Spleen (tissue), 11 donors: ENCODE measurements at regions not wholly inside any gene's neighbourhood (a gene's known extent, or its start where the extent isn't known, plus 50 kb on each side); places are given as distances from the start of the nearest gene placed in this dataset.

Experiments used
- DNase-seq: peaks from one replicate; pipeline ENCODE4 v3.0.0-alpha.2; 2020
- H3K27ac ChIP-seq, 8 donors: fragments of 200-600 bp; sonication (generic) in 7 of 8; 1 replicate in 4 of 8; 2 replicates in 4 of 8; pipeline versions ENCODE4 v1.5.0 to v1.8.0; 2016 to 2021; ENCODE audit warnings: inconsistent platforms in 4 of 8, mild to moderate bottlenecking in 4 of 8, moderate library complexity in 1 of 8
- H3K27me3 ChIP-seq, 7 donors: fragments of 200-600 bp; sonication (generic) in 6 of 7; replicated peaks in 1 of 7; 1 replicate in 4 of 7; 2 replicates in 3 of 7; pipeline versions ENCODE4 v1.5.0 to v1.8.0; 2016 to 2021; ENCODE audit warnings: inconsistent platforms in 3 of 7, mild to moderate bottlenecking in 1 of 7
- H3K36me3 ChIP-seq, 6 donors: fragments of 200-600 bp; sonication (generic) in 5 of 6; 1 replicate in 4 of 6; 2 replicates in 2 of 6; pipeline versions ENCODE4 v1.5.0 to v1.8.0; 2016 to 2021; ENCODE audit warnings: inconsistent platforms in 2 of 6
- H3K4me1 ChIP-seq, 6 donors: fragments of 200-600 bp; sonication (generic) in 5 of 6; 1 replicate in 3 of 6; 2 replicates in 3 of 6; pipeline versions ENCODE4 v1.5.0 to v1.8.0; 2016 to 2021; ENCODE audit warnings: inconsistent platforms in 3 of 6
- H3K4me3 ChIP-seq, 8 donors: fragments of 200-600 bp; sonication (generic) in 7 of 8; 1 replicate in 4 of 8; 2 replicates in 4 of 8; pipeline versions ENCODE4 v1.5.0 to v1.8.0; 2016 to 2021; ENCODE audit warnings: inconsistent platforms in 4 of 8, mild to moderate bottlenecking in 4 of 8, moderate library complexity in 2 of 8
- H3K9me3 ChIP-seq, 8 donors: fragments of 200-600 bp; sonication (generic) in 7 of 8; 1 replicate in 4 of 8; 2 replicates in 4 of 8; pipeline versions ENCODE4 v1.5.0 to v1.8.0; 2016 to 2021; ENCODE audit warnings: inconsistent platforms in 4 of 8
- CTCF ChIP-seq, 11 experiments: fragments of 200-600 bp in 7 of 11; fragments of 450-650 bp in 4 of 11; sonication (generic) in 4 of 11; IDR thresholded peaks in 8 of 11; conservative IDR thresholded peaks in 3 of 11; 1 replicate in 7 of 11; 2 replicates in 4 of 11; pipeline versions ENCODE4 v1.4.0 to v1.8.0; 2016 to 2021; ENCODE audit warnings: antibody characterized with exemption in 11 of 11, inconsistent platforms in 4 of 11, mild to moderate bottlenecking in 1 of 11
- POLR2A ChIP-seq, 3 donors: fragments of 450-650 bp; IDR thresholded peaks; one replicate each; pipeline ENCODE4 v1.5.1; 2017; ENCODE audit warnings: antibody characterized with exemption in 3 of 3, mild to moderate bottlenecking in 1 of 3
- POLR2AphosphoS5 ChIP-seq, 3 donors: sonication (generic); formaldehyde crosslinking; IDR thresholded peaks; one replicate each; pipeline ENCODE4 v1.5.1; 2017; ENCODE audit warnings: antibody characterized with exemption in 3 of 3
- WGBS, 5 donors: extraction: QIAGEN DNeasy Blood & Tissue Kit in 3 of 5; methylation state at CpG; one replicate each; pipeline versions ENCODE4 v1.1.5 to v1.1.7; 2013 to 2018; 5-methylcytosine and 5-hydroxymethylcytosine counted together
- intact Hi-C: fragments of 100-400 bp; cut with DNase I; formaldehyde crosslinking; loops from one replicate; pipeline ENCODE4 v1.15.0; 2023; ENCODE audit warnings: low total_unique reads
- donor health status: healthy with polysubstance abuse.
- donor health status: DM: no; HTN: no; CAD: no; lungs with moderate emphysema.
- donor health status: DM: no; HTN: no; CAD: no.
- donor health status: Bipolar disorder and iron deficiency.
- donor health status: healthy.
- donor health status: DM: no; HTN: no; CAD: no.
- donor health status: DM: yes; HTN: yes; CAD: no.

GRCh38 chrX:43590150-43590549 lies 65.9 kb upstream of the MAOA start:
- H3K4me1 ChIP-seq, result no peaks in the 10 kb centered on the region
- WGBS, 5 donors, result 58 to 73% (median 67%) methylated on average over 2 of the region's 2 CpGs
- no peaks in the 10 kb centered on the region for H3K36me3 ChIP-seq
- no peaks in the 10 kb centered on the region for H3K9me3 ChIP-seq
- no peak for TF ChIP-seq CTCF (IDR thresholded peaks at IDR 0.05 in 8 of 11, conservative IDR thresholded peaks at IDR 0.05 in 3 of 11)
- TF ChIP-seq POLR2AphosphoS5 (IDR thresholded peaks at IDR 0.05), result no peak
- no peak for TF ChIP-seq POLR2A (IDR thresholded peaks at IDR 0.05)
- H3K27ac ChIP-seq, result peak overlapping the region in 4 of 8 donors; percentile 25 to 83 (median 49)
- H3K27me3 ChIP-seq, result peaks cover 0 to 15% (median 0%) of the 10 kb centered on the region in 7 donors
- intact Hi-C loops, result no loop called here
- no peak overlapping the region for H3K4me3 ChIP-seq
- no peak for DNase-seq

- Histone ChIP-seq H3K27me3 (peaks cover 0 to 9% (median 0%) of the 10 kb centered on the region in 7 donors), H3K4me1 (no peaks in the 10 kb centered on the region), H3K4me3 (no peak overlapping the region), H3K27ac (no peak overlapping the region), H3K36me3 (no peaks in the 10 kb centered on the region), H3K9me3 (no peaks in the 10 kb centered on the region)
- WGBS, 5 donors, result 66 to 91% (median 69%) methylated on average over 3 of the region's 3 CpGs
- TF ChIP-seq POLR2AphosphoS5 (IDR thresholded peaks at IDR 0.05), result no peak
- TF ChIP-seq POLR2A (IDR thresholded peaks at IDR 0.05), result no peak
- no peak for TF ChIP-seq CTCF (IDR thresholded peaks at IDR 0.05 in 8 of 11, conservative IDR thresholded peaks at IDR 0.05 in 3 of 11)
- intact Hi-C loops, result no loop called here
- no peak for DNase-seq
These were observed 63.5 kb upstream of the MAOA start for GRCh38 chrX:43592597-43592996.

GRCh38 chrX:43595931-43596330 lies 60.2 kb upstream of the MAOA start:
- DNase-seq, result no peak
- peaks cover 0 to 9% (median 0%) of the 10 kb centered on the region in 7 donors for H3K27me3 ChIP-seq
- intact Hi-C loops, result no loop called here
- H3K4me1 ChIP-seq, result no peaks in the 10 kb centered on the region
- no peaks in the 10 kb centered on the region for H3K9me3 ChIP-seq
- peak overlapping the region in 3 of 8 donors; percentile 35 to 80 (median 65) for H3K27ac ChIP-seq
- H3K36me3 ChIP-seq, result no peaks in the 10 kb centered on the region
- no peak for TF ChIP-seq CTCF (IDR thresholded peaks at IDR 0.05 in 8 of 11, conservative IDR thresholded peaks at IDR 0.05 in 3 of 11)
- TF ChIP-seq POLR2AphosphoS5 (IDR thresholded peaks at IDR 0.05), result no peak
- TF ChIP-seq POLR2A (IDR thresholded peaks at IDR 0.05), result no peak
- H3K4me3 ChIP-seq, result no peak overlapping the region

- H3K4me3 ChIP-seq, result no peak overlapping the region
- TF ChIP-seq POLR2A (IDR thresholded peaks at IDR 0.05) (no peak), POLR2AphosphoS5 (IDR thresholded peaks at IDR 0.05) (no peak), CTCF (IDR thresholded peaks at IDR 0.05 in 8 of 11, conservative IDR thresholded peaks at IDR 0.05 in 3 of 11) (no peak)
- H3K9me3 ChIP-seq, result no peaks in the 10 kb centered on the region
- H3K4me1 ChIP-seq, result no peaks in the 10 kb centered on the region
- intact Hi-C loops, result no loop called here
- no peak for DNase-seq
- no peaks in the 10 kb centered on the region for H3K36me3 ChIP-seq
- no peak overlapping the region for H3K27ac ChIP-seq
- peaks cover 0 to 5% (median 0%) of the 10 kb centered on the region in 7 donors for H3K27me3 ChIP-seq
These were observed 51.3 kb upstream of the MAOA start for GRCh38 chrX:43604753-43605152.
